Lower lobe of right lung (tissue), 2 donors: ENCODE measurements at regions not wholly inside any gene's neighbourhood (a gene's known extent, or its start where the extent isn't known, plus 50 kb on each side); places are given as distances from the start of the nearest gene placed in this dataset.
A peak's percentile ranks its signal among the peaks of the same experiment; 100 is the strongest.

Experiments used
- ATAC-seq, 2 donors: fragments of 200-7000 bp; cut with Tn5 transposase; one replicate each; pipeline ENCODE4 v1.9.1; 2020 to 2022; ENCODE audit warnings: mild to moderate bottlenecking in 2 of 2, moderate library complexity in 2 of 2
- DNase-seq: peaks from one replicate; pipeline ENCODE4 v3.0.0-alpha.2; 2020
- H3K27ac ChIP-seq: fragments of 200-600 bp; one replicate; pipeline ENCODE4 v1.8.0; 2022
- H3K27me3 ChIP-seq: fragments of 200-600 bp; one replicate; pipeline ENCODE4 v1.8.0; 2022; ENCODE audit warnings: low read depth
- H3K36me3 ChIP-seq: fragments of 200-600 bp; one replicate; pipeline ENCODE4 v1.8.0; 2022; ENCODE audit warnings: mild to moderate bottlenecking
- H3K4me1 ChIP-seq: fragments of 200-600 bp; one replicate; pipeline ENCODE4 v1.8.0; 2022
- H3K4me3 ChIP-seq: fragments of 200-600 bp; one replicate; pipeline ENCODE4 v1.8.0; 2022; ENCODE audit warnings: mild to moderate bottlenecking
- H3K9me3 ChIP-seq: fragments of 200-600 bp; one replicate; pipeline ENCODE4 v1.8.0; 2022
- intact Hi-C: fragments of 100-400 bp; cut with DNase I; formaldehyde crosslinking; loops from one replicate; pipeline ENCODE4 v1.11.0; 2022
- TF ChIP-seq, protein P1 (sequence below): fragments of 200-600 bp; IDR thresholded peaks from one replicate; pipeline ENCODE4 v1.8.0; 2022; ENCODE audit warnings: antibody characterized with exemption, mild to moderate bottlenecking
- donor health status: DM: no; HTN: yes; CAD: no; lungs with severe emphysema.

GRCh38 chr3:177447938-177448337, 250.7 kb upstream of the TBL1XR1 start:
- H3K27ac ChIP-seq: no peak overlapping the region
- H3K36me3 ChIP-seq: no peaks in the 10 kb centered on the region
- H3K9me3 ChIP-seq: no peaks in the 10 kb centered on the region
- peak; percentile 86 to 90 for ATAC-seq
- peaks cover 48% of the 10 kb centered on the region for H3K4me1 ChIP-seq
- intact Hi-C loops: no loop called here
- DNase-seq: peak; percentile 88
- no peak overlapping the region for H3K4me3 ChIP-seq
- no peaks in the 10 kb centered on the region for H3K27me3 ChIP-seq
- TF ChIP-seq, protein P1, sequence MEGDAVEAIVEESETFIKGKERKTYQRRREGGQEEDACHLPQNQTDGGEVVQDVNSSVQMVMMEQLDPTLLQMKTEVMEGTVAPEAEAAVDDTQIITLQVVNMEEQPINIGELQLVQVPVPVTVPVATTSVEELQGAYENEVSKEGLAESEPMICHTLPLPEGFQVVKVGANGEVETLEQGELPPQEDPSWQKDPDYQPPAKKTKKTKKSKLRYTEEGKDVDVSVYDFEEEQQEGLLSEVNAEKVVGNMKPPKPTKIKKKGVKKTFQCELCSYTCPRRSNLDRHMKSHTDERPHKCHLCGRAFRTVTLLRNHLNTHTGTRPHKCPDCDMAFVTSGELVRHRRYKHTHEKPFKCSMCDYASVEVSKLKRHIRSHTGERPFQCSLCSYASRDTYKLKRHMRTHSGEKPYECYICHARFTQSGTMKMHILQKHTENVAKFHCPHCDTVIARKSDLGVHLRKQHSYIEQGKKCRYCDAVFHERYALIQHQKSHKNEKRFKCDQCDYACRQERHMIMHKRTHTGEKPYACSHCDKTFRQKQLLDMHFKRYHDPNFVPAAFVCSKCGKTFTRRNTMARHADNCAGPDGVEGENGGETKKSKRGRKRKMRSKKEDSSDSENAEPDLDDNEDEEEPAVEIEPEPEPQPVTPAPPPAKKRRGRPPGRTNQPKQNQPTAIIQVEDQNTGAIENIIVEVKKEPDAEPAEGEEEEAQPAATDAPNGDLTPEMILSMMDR: no peak

DNA sequence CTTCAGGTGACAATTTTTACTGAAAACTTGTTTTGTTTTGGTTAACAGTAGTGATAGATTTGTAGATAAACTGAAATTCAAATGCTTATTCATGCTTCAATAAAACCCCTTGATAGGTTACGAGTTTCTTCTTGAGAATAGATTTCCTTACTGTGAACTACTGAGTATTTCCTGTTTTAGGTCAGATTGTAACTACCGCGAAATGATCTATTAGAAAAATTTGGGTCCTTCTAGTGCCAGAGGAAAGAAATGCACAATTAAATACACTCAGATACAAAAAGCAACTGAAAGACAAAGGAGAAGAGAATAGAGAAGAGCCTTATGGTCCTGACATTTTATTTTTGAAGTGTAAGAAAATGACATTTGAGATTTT, 251.7 kb upstream of the TBL1XR1 start:
- H3K27ac ChIP-seq: peak overlapping the region; percentile 62
- H3K27me3 ChIP-seq: no peaks in the 10 kb centered on the region
- TF ChIP-seq, protein P1: no peak
- ATAC-seq (no peak), DNase-seq (no peak)
- peaks cover 48% of the 10 kb centered on the region for H3K4me1 ChIP-seq
- H3K36me3 ChIP-seq: no peaks in the 10 kb centered on the region
- H3K9me3 ChIP-seq: no peaks in the 10 kb centered on the region
- intact Hi-C loops: no loop called here
- H3K4me3 ChIP-seq: no peak overlapping the region

DNA sequence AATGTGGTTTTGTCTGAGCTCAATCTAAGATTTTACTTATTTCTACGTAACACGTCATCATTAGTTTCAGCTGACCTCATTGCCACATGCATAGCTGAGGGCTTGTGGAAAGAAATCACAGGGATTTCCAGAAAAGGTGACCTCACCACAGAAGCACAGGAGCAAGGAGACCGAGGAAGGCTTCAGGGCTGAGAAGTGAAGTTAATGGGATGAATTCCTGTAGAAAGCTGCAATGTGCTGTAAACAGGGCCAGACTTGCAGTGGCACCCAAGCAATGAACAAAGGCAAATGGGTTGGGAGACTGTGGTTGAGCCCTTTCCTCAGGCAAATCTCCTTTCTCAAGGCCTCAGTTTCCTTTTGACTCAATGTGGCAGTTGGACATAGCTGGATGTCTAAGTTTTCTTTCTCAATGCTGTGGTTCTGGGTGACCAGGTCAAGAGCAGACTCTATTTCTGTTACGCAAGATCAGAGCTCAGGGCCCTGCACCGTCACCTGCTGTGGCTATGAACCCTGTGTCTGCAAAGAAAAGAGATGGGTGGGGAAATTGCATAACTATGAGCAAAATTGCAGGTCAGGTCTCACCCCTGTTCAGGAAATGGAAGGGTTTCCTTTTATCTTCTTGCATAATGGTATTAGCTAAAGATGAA, 252.2 kb upstream of the TBL1XR1 start:
- peak; percentile 81 to 84 for ATAC-seq
- TF ChIP-seq, protein P1: no peak
- peak; percentile 72 for DNase-seq

DNA sequence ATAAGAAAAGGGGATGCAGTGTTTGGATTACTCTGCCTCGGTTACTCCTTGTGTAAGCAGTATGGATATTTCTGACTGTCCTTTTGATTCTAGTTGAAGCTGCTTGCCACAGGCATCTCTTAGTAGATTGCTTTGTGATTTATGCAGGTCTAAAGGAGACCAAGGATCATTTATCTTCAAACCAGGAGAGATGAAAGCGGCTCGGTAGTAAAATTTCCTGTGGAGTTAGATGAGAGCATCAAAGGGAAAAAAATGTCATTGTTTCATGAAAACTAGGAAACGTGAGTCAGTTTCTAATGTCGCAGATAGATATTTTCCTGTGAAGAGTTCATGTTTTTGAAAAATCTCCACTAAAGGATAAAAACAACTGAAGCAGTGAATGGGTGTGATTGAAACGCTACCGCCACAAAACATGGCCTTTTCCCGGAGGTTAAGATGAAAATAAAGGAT, 254.0 kb upstream of the TBL1XR1 start:
- intact Hi-C loops: no loop called here
- no peak overlapping the region for H3K4me3 ChIP-seq
- H3K9me3 ChIP-seq: no peaks in the 10 kb centered on the region
- H3K27ac ChIP-seq: peak overlapping the region; percentile 51
- TF ChIP-seq, protein P1: no peak
- DNase-seq (no peak), ATAC-seq (no peak)
- H3K36me3 ChIP-seq: no peaks in the 10 kb centered on the region
- H3K4me1 ChIP-seq: peaks cover 41% of the 10 kb centered on the region
- H3K27me3 ChIP-seq: no peaks in the 10 kb centered on the region

More for the DNA sequence above, 252.2 kb upstream of the TBL1XR1 start:
- intact Hi-C loops: no loop called here
- no peak overlapping the region for H3K4me3 ChIP-seq
- peak overlapping the region; percentile 62 for H3K27ac ChIP-seq
- H3K36me3 ChIP-seq: no peaks in the 10 kb centered on the region
- H3K9me3 ChIP-seq: no peaks in the 10 kb centered on the region
- H3K27me3 ChIP-seq: no peaks in the 10 kb centered on the region
- H3K4me1 ChIP-seq: peaks cover 48% of the 10 kb centered on the region

- no peaks in the 10 kb centered on the region for H3K9me3 ChIP-seq
- intact Hi-C loops: no loop called here
- DNase-seq (no peak), ATAC-seq (peak in 1 of 2 donors; percentile 31)
- H3K36me3 ChIP-seq: no peaks in the 10 kb centered on the region
- TF ChIP-seq, protein P1: no peak
- H3K4me1 ChIP-seq: peaks cover 37% of the 10 kb centered on the region
- H3K27ac ChIP-seq: peak overlapping the region; percentile 51
- H3K4me3 ChIP-seq: no peak overlapping the region
- H3K27me3 ChIP-seq: no peaks in the 10 kb centered on the region
These were observed 254.9 kb upstream of the TBL1XR1 start for GRCh38 chr3:177451864-177452830.
